Endothelial cell of umbilical vein (primary cell): ENCODE measurements at regions not wholly inside any gene's neighbourhood (a gene's known extent, or its start where the extent isn't known, plus 50 kb on each side); places are given as distances from the start of the nearest gene placed in this dataset.

Experiments
- BruUV-seq: library from RNA; stranded (reverse); fragments of 400-500 nt; replicated peaks from 2 replicates; lab custom pipeline; 2021; lab: Mats Ljungman, UMichigan
- CTCF ChIA-PET: fragments of 300-600, 350-600 bp; sonication (Branson Sonifier 250); formaldehyde crosslinking; loops from one replicate; lab custom pipeline; 2021; ENCODE audit warnings: antibody characterized with exemption, inconsistent platforms; lab: Charles Lee
- POLR2A ChIA-PET: fragments of 300-600, 350-600 bp; sonication (Branson Sonifier 250); formaldehyde crosslinking; loops from one replicate; lab custom pipeline; 2021; ENCODE audit warnings: antibody characterized with exemption, inconsistent platforms; lab: Charles Lee
- DNase-seq: peaks from one replicate; pipeline ENCODE4 v3.0.0-alpha.2; 2011; ENCODE audit warnings: low read depth, low spot score
- FAIRE-seq: peaks from 2 replicates; lab custom pipeline; 2011; peaks lifted over from hg19 to GRCh38; lab: Jason Lieb, UNC
- H2AFZ ChIP-seq: 2 replicates; pipeline ENCODE4 v1.6.0; 2012; ENCODE audit warnings: low read depth, low read length, control low read depth, inconsistent platforms
- H3K27ac ChIP-seq: 2 replicates; pipeline ENCODE4 v1.5.1; 2011; ENCODE audit warnings: low read depth, mild to moderate bottlenecking, control low read depth, low read length, moderate library complexity; ENCODE audit not compliant: insufficient read depth
- H3K27me3 ChIP-seq, 2 experiments: 2 replicates each; pipeline versions ENCODE4 v1.6.0 to v1.6.1; 2011; ENCODE audit warnings: low read length in 2 of 2, mixed read lengths in 1 of 2; ENCODE audit not compliant: control insufficient read depth in 2 of 2, insufficient read depth in 2 of 2
- H3K36me3 ChIP-seq, 2 experiments: 2 replicates in 1 of 2; 3 replicates in 1 of 2; pipeline ENCODE4 v1.5.1; 2011; ENCODE audit warnings: low read length in 2 of 2, mild to moderate bottlenecking in 1 of 2, moderate library complexity in 1 of 2; ENCODE audit not compliant: control insufficient read depth in 2 of 2, insufficient read depth in 2 of 2; ENCODE audit errors: extremely low read depth in 1 of 2
- H3K4me1 ChIP-seq: 3 replicates; pipeline ENCODE4 v1.5.1; 2011; ENCODE audit warnings: mild to moderate bottlenecking, low read length; ENCODE audit not compliant: control insufficient read depth, insufficient read depth; ENCODE audit errors: extremely low read depth
- H3K4me2 ChIP-seq: 2 replicates; pipeline ENCODE4 v1.6.1; 2011; ENCODE audit warnings: low read length, control low read depth, mixed read lengths; ENCODE audit not compliant: insufficient read depth
- H3K4me3 ChIP-seq, 3 experiments: fragments of 200-600 bp in 1 of 3; sonication (generic), shearing (Covaris generic) in 1 of 3; replicated peaks in 1 of 3; 2 replicates each; pipeline ENCODE4 v1.5.1; 2011 to 2016; ENCODE audit warnings: control low read depth in 3 of 3, low read length in 3 of 3, mild to moderate bottlenecking in 2 of 3, inconsistent platforms in 1 of 3, low read depth in 1 of 3, moderate library complexity in 1 of 3; ENCODE audit not compliant: insufficient read depth in 1 of 3
- H3K79me2 ChIP-seq: 2 replicates; pipeline ENCODE4 v1.6.0; 2012; ENCODE audit warnings: low read length, inconsistent platforms; ENCODE audit not compliant: control insufficient read depth, insufficient read depth
- H3K9ac ChIP-seq: replicated peaks from 2 replicates; pipeline ENCODE3; 2011; ENCODE audit warnings: low read length, control low read depth; ENCODE audit not compliant: insufficient read depth; ENCODE audit errors: extremely low read depth
- H3K9me1 ChIP-seq: replicated peaks from 3 replicates; pipeline ENCODE4 v1.6.0; 2011; ENCODE audit warnings: mild to moderate bottlenecking, low read length; ENCODE audit not compliant: control insufficient read depth, insufficient read depth; ENCODE audit errors: extremely low read depth
- H3K9me3 ChIP-seq: replicated peaks from 2 replicates; pipeline ENCODE4 v1.5.1; 2012; ENCODE audit warnings: low read length, inconsistent platforms; ENCODE audit not compliant: control insufficient read depth, insufficient read depth
- H4K20me1 ChIP-seq: replicated peaks from 2 replicates; pipeline ENCODE3; 2011; ENCODE audit warnings: mild to moderate bottlenecking, low read length; ENCODE audit not compliant: control insufficient read depth, insufficient read depth; ENCODE audit errors: extremely low read depth
- CTCF ChIP-seq, 2 donors: IDR thresholded peaks; 1 replicate in 1 of 2; 2 replicates in 1 of 2; pipeline ENCODE4 v1.5.1; 2011; ENCODE audit warnings: low read length in 2 of 2, mild to moderate bottlenecking in 2 of 2, moderate library complexity in 2 of 2, control low read depth in 1 of 2, inconsistent platforms in 1 of 2, low read depth in 1 of 2; ENCODE audit not compliant: insufficient read depth in 1 of 2; ENCODE audit errors: extremely low read depth in 1 of 2
- EZH2 ChIP-seq: IDR thresholded peaks from 2 replicates; pipeline ENCODE4 v1.6.1; 2012; ENCODE audit warnings: borderline replicate concordance, low read depth, mild to moderate bottlenecking, moderate library complexity, low read length, inconsistent platforms; ENCODE audit not compliant: severe bottlenecking
- FOS ChIP-seq: IDR thresholded peaks from 2 replicates; pipeline ENCODE4 v1.6.1; 2011; ENCODE audit warnings: mild to moderate bottlenecking, low read length, moderate library complexity, borderline replicate concordance; ENCODE audit not compliant: insufficient read depth
- GATA2 ChIP-seq: IDR thresholded peaks from 2 replicates; pipeline ENCODE4 v1.7.0; 2011; ENCODE audit warnings: low read depth, mild to moderate bottlenecking, moderate library complexity, mixed read lengths, low read length; ENCODE audit not compliant: insufficient read length, insufficient read depth
- JUN ChIP-seq: IDR thresholded peaks from 2 replicates; pipeline ENCODE4 v1.6.1; 2011; ENCODE audit warnings: borderline replicate concordance, low read depth; ENCODE audit not compliant: insufficient read length, insufficient read depth
- MAX ChIP-seq: IDR thresholded peaks from 2 replicates; pipeline ENCODE4 v1.6.1; 2011; ENCODE audit not compliant: insufficient read depth, insufficient read length
- MYC ChIP-seq: IDR thresholded peaks from one replicate; pipeline ENCODE4 v1.6.1; 2011; ENCODE audit warnings: mild to moderate bottlenecking, low read depth, low read length
- POLR2A ChIP-seq: IDR thresholded peaks from 2 replicates; pipeline ENCODE4 v1.6.1; 2012; ENCODE audit warnings: low read depth, mild to moderate bottlenecking, control low read depth, low read length
- POLR2AphosphoS5 ChIP-seq: IDR thresholded peaks from 2 replicates; pipeline ENCODE4 v1.6.1; 2012; ENCODE audit warnings: low read depth, mild to moderate bottlenecking, control low read depth, low read length, moderate library complexity; ENCODE audit not compliant: insufficient read depth
- dilution Hi-C: fragments of 300-500 bp; cut with MboI; formaldehyde crosslinking; loops from one replicate; pipeline ENCODE4 v1.15.0; 2019; ENCODE audit warnings: low sequenced_read_pairs; ENCODE audit not compliant: extremely low pct_ligation_motif_present
- intact Hi-C: fragments of 100-400 bp; cut with micrococcal nuclease; formaldehyde crosslinking; loops from one replicate; pipeline ENCODE4 v1.10.0; 2022

- Histone ChIP-seq H2AFZ (no peak overlapping the region), H3K9ac (no peak overlapping the region), H3K79me2 (no peaks in the 10 kb centered on the region), H3K27ac (no peak overlapping the region), H3K27me3 (no peaks in the 10 kb centered on the region), H3K4me2 (no peak overlapping the region), H3K9me1 (no peaks in the 10 kb centered on the region), H3K9me3 (no peaks in the 10 kb centered on the region), H3K4me3 (no peak overlapping the region), H3K36me3 (no peaks in the 10 kb centered on the region), H3K4me1 (peaks cover 2% of the 10 kb centered on the region), H4K20me1 (no peaks in the 10 kb centered on the region)
- BruUV-seq, result no TSS peak
- intact Hi-C loops (no loop called here), dilution Hi-C loops (no loop called here)
- POLR2A ChIA-PET, result no interaction called here
- no peak for TF ChIP-seq FOS
- no peak for TF ChIP-seq POLR2A
- TF ChIP-seq MAX, result no peak
- TF ChIP-seq EZH2, result no peak
- no peak for TF ChIP-seq JUN
- no peak for TF ChIP-seq GATA2
- no peak for TF ChIP-seq MYC
- no peak for TF ChIP-seq CTCF (IDR thresholded peaks at IDR 0.05; ENCODE audit: extremely low read depth in 1 of 2, insufficient read depth in 1 of 2, low read depth in 1 of 2, low read length in 2 of 2)
- TF ChIP-seq POLR2AphosphoS5, result no peak
- CTCF ChIA-PET, result no interaction called here
- FAIRE-seq (no peak), DNase-seq (no peak)
Observed at GRCh38 chr2:172323256-172323655, 104.1 kb upstream of the ITGA6 start.
